Kidney epithelial cell (primary cell): ENCODE measurements at regions not wholly inside any gene's neighbourhood (a gene's known extent, or its start where the extent isn't known, plus 50 kb on each side); places are given as distances from the start of the nearest gene placed in this dataset.

Source experiments
- DNase-seq: peaks from one replicate; pipeline ENCODE4 v3.0.0-alpha.2; 2010; ENCODE audit warnings: low read depth
- H3K27me3 ChIP-seq: 2 replicates; pipeline ENCODE4 v1.6.0; 2011; ENCODE audit warnings: low read length; ENCODE audit not compliant: control insufficient read depth, insufficient read depth
- H3K36me3 ChIP-seq: 2 replicates; pipeline ENCODE4 v1.5.1; 2011; ENCODE audit warnings: low read length; ENCODE audit not compliant: control insufficient read depth, insufficient read depth
- H3K4me3 ChIP-seq: 2 replicates; pipeline ENCODE4 v1.5.1; 2011; ENCODE audit warnings: low read depth, mild to moderate bottlenecking, control low read depth, low read length
- CTCF ChIP-seq: IDR thresholded peaks from 2 replicates; pipeline ENCODE4 v1.5.1; 2011; ENCODE audit warnings: mild to moderate bottlenecking, moderate library complexity, low read length, control low read depth, inconsistent platforms; ENCODE audit not compliant: insufficient read depth, poor library complexity, severe bottlenecking

DNA sequence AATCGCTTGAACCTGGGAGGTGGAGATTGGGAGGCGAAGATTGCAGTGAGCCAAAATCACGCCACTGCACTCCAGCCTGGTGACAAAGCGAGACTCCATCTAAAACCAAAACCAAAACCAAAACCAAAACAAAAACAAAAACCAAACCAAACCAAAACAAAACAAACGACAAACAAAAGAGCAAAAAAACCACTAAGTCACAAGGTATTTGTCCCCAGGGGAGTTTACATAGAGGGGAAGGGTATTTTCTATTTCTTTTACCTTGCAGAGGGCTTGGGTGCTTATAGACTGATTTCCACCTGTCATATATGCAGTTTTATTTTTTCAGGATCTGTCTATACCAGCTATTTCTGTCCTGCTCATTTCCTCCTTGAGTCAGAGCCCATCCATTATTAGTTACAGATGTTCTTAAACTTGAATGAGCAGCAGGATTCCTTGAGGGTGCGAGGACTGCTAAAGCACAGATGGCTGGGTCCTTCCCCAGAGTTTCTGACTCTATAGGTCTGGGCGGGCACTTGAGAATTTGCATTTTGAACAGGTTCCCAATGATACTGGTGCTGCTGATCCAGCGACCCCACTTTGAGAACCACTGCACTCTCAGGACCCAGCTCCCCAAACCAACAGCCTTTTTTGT is 102.2 kb upstream of the UXS1 start:
- Histone ChIP-seq H3K27me3 (no peaks in the 10 kb centered on the region), H3K4me3 (no peak overlapping the region), H3K36me3 (no peaks in the 10 kb centered on the region)
- DNase-seq = no peak
- TF ChIP-seq CTCF = no peak

DNA sequence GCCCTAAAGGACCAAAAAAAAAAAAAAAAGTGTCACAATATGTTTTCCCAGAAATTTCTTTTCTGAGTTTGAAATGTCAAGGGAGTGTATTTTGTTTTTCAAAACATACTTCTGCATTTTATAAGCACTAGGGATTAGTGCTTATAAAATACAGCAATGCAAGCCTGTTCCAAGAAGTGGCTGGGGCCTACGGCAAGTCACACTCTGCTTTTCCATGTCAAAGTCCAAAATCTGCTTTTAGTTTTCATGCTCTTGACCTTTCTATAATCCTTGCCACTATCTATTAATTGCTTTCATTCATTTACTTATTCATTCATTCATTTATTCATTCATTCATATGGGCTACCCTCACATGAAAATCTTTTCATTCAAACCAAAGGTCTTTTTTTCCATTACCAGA is 100.1 kb upstream of the UXS1 start:
- DNase-seq = no peak

DNA sequence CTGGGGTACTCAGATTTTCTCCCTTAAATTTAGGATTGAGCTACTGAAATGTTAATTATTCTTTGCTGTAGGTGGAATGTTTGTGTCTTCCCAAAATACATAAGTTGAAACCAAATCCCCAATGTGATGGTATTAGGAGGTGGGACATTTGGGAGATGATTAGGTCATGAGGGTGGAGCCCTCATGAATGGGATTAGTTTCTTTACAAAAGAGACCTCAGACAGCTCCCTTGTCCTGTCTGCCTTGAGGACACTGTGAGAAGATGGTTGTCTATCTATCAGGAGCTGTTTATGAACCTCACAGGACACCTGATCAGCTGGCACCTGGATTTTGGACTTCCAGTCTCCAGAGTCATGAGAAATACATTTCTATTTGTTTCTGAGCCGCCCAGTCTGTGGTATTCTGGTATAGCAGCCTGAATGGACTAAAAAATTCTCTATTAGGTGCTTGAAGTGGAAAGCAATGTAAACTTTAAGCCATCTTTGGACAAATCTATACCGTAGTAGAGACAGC is 99.2 kb upstream of the UXS1 start:
- no peak for TF ChIP-seq CTCF

More for the DNA sequence above, 100.1 kb upstream of the UXS1 start:
- Histone ChIP-seq H3K27me3 (no peaks in the 10 kb centered on the region), H3K4me3 (no peak overlapping the region), H3K36me3 (no peaks in the 10 kb centered on the region)
- no peak for TF ChIP-seq CTCF

GRCh38 chr2:106292627-106293026 is 98.5 kb upstream of the UXS1 start:
- no peak for TF ChIP-seq CTCF
- Histone ChIP-seq H3K36me3 (no peaks in the 10 kb centered on the region), H3K27me3 (no peaks in the 10 kb centered on the region), H3K4me3 (no peak overlapping the region)
- no peak for DNase-seq

More for the DNA sequence above, 99.2 kb upstream of the UXS1 start:
- no peaks in the 10 kb centered on the region for H3K27me3 ChIP-seq
- no peak overlapping the region for H3K4me3 ChIP-seq
- DNase-seq = no peak
- no peaks in the 10 kb centered on the region for H3K36me3 ChIP-seq

GRCh38 chr2:106288873-106289272 is 94.8 kb upstream of the UXS1 start:
- no peak overlapping the region for H3K4me3 ChIP-seq
- no peaks in the 10 kb centered on the region for H3K36me3 ChIP-seq
- no peak for DNase-seq
- no peak for TF ChIP-seq CTCF
- H3K27me3 ChIP-seq = no peaks in the 10 kb centered on the region
